Ishikawa (cell line): ENCODE measurements at regions not wholly inside any gene's neighbourhood (a gene's known extent, or its start where the extent isn't known, plus 50 kb on each side); places are given as distances from the start of the nearest gene placed in this dataset.

ENCODE experiments used
- CEBPB ChIP-seq: IDR thresholded peaks from 2 replicates; pipeline ENCODE4 v1.6.1; 2012
- CREB1 ChIP-seq: IDR thresholded peaks from 2 replicates; pipeline ENCODE4 v1.6.1; 2012; ENCODE audit warnings: low read depth
- EGR1 ChIP-seq: IDR thresholded peaks from 2 replicates; pipeline ENCODE4 v1.6.1; 2012
- EP300 ChIP-seq: IDR thresholded peaks from 2 replicates; pipeline ENCODE4 v1.6.1; 2012; ENCODE audit warnings: borderline replicate concordance
- FOXM1 ChIP-seq: IDR thresholded peaks from 2 replicates; pipeline ENCODE4 v1.6.1; 2012; ENCODE audit warnings: low read depth, borderline replicate concordance
- NFIC ChIP-seq: IDR thresholded peaks from 2 replicates; pipeline ENCODE4 v1.6.1; 2012
- RAD21 ChIP-seq: IDR thresholded peaks from 2 replicates; pipeline ENCODE4 v1.6.1; 2012; ENCODE audit warnings: low read depth
- TAF1 ChIP-seq: IDR thresholded peaks from 2 replicates; pipeline ENCODE4 v1.6.1; 2012; ENCODE audit warnings: low read depth, mild to moderate bottlenecking
- TCF12 ChIP-seq: IDR thresholded peaks from 2 replicates; pipeline ENCODE4 v1.6.1; 2012; ENCODE audit warnings: low read depth
- TEAD4 ChIP-seq: IDR thresholded peaks from 2 replicates; pipeline ENCODE4 v1.6.1; 2012
- YY1 ChIP-seq: IDR thresholded peaks from 2 replicates; pipeline ENCODE4 v1.6.1; 2012; ENCODE audit warnings: low read depth
- ZBTB7A ChIP-seq: IDR thresholded peaks from 2 replicates; pipeline ENCODE4 v1.6.1; 2012; ENCODE audit warnings: low read depth
- TF ChIP-seq, protein P1 (sequence below): IDR thresholded peaks from 2 replicates; pipeline ENCODE4 v1.6.1; 2012
- TF ChIP-seq, protein P2 (sequence below): IDR thresholded peaks from 2 replicates; pipeline ENCODE4 v1.6.1; 2012
- TF ChIP-seq, protein P3 (sequence below): IDR thresholded peaks from 2 replicates; pipeline ENCODE4 v1.6.1; 2012; ENCODE audit warnings: low read depth, mild to moderate bottlenecking

DNA sequence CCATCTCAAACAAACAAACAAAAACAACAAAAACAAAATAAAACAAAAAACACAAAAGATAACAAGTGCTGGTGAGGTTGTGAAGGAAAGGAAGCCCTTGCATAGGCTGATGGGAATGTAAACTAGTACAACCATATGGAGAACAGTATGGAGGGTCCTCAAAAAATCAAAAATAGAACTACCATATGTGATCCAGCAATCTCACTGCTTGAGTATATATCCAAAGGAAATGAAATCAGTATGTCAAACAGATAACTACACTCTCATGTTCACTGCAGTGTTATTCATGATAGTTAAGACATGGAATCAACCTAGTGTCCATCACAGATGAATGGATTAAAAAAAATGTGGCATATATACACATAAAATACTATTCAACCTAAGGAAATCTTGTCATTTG, 395.7 kb upstream of the SLC24A2 start:
- TF ChIP-seq TEAD4 (no peak), YY1 (no peak), EGR1 (no peak), ZBTB7A (no peak), CREB1 (no peak), TCF12 (no peak), RAD21 (no peak)

DNA sequence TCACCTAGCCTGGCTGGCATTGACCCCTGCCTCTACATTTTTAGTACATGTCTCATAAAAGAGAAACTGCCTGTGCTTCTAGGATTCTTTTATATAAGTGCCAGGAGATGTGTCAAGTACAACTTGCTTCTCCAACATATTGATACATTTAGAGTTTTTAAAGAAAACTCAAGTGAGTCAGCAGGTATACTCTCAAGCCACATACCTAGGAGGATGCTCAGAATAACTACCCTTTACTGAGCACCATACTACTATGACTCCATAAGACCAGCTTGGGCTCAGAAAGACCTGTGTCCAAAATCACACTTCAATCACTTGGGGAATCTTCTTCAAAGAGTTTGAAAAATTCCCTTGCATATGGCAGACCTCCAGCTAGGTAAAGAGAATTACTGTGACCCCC, 389.8 kb upstream of the SLC24A2 start:
- TF ChIP-seq YY1 (no peak), EP300 (no peak), CREB1 (no peak), CEBPB (no peak), TAF1 (no peak), TCF12 (no peak), ZBTB7A (no peak), EGR1 (no peak), FOXM1 (no peak), RAD21 (no peak), TEAD4 (no peak), NFIC (no peak)
- TF ChIP-seq, protein P1, sequence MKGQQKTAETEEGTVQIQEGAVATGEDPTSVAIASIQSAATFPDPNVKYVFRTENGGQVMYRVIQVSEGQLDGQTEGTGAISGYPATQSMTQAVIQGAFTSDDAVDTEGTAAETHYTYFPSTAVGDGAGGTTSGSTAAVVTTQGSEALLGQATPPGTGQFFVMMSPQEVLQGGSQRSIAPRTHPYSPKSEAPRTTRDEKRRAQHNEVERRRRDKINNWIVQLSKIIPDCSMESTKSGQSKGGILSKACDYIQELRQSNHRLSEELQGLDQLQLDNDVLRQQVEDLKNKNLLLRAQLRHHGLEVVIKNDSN: no peak
- TF ChIP-seq, protein P2, sequence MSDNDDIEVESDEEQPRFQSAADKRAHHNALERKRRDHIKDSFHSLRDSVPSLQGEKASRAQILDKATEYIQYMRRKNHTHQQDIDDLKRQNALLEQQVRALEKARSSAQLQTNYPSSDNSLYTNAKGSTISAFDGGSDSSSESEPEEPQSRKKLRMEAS: no peak

DNA sequence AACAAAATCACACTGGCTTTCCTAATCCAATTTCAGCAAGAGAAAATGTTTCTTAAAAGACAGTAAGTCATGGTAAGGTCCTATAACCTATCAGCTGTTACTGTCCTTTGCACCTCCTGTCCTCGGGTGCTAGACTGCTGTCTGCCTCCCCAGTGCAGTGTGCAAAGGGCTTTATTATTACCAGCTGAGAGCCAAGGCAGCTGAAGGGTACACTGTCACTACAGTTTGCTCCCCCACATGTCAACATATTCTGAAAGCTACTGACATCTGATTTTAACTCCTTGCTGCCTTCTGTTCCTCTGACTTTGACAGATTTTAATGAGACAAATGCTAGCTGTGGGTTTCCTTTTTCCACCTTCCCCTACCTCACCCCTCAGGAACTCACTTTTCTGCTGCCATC, 389.4 kb upstream of the SLC24A2 start:
- TF ChIP-seq TEAD4 (no peak), CREB1 (no peak), YY1 (no peak), RAD21 (no peak), EGR1 (no peak), CEBPB (no peak), NFIC (no peak), ZBTB7A (no peak), EP300 (no peak)
- TF ChIP-seq, protein P1: no peak

DNA sequence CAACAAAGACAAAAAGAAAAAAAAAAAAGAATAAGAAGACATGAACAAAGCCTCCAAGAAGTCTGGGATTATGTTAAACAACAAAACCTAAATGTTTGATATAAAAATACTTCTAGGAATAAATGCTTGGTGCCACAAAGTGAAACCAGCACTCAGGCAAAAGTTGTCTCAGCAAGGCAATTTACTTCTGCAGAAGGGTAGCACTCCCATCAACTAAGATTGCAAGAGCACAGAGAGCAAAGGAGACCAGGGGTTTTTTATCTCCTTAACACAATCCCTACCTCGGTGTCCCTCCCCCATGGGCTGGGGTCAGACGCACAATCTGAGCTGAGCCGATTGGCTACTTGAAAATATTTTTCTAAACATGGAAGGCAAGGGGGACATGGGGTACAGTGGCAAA, 381.3 kb upstream of the SLC24A2 start:
- TF ChIP-seq ZBTB7A (no peak), CEBPB (no peak), TAF1 (no peak), TCF12 (no peak), EGR1 (no peak)
- TF ChIP-seq, protein P2: no peak
- TF ChIP-seq, protein P1: no peak

DNA sequence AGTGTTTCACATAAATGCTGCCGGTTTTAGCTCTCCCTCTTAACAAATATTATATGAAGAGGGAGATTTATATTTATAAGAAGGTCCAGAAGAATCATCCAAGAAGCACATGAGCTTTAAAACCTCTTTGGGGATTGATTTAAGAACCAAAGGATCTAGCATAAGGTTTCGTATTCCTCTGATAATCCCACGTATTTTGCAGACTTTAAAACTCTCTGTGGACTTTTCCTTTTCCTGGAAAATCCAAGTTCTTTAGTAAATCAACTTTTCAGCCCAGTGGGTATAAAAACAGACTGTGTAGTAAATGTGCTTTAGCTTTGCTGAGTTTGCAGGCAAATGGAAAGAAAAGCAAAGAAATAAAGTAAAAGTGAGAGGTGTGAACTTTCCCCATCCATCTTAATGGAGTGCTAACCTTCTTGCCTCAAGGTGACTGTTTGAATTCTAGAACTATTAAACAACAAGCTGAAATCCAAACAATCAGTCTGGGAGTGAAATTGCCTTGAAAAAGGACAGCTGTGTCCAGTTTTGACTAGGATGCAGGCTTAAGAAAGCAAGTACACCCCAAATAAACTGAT, 363.4 kb upstream of the SLC24A2 start:
- TF ChIP-seq, protein P2: no peak
- TF ChIP-seq TCF12 (no peak), EGR1 (no peak), TEAD4 (no peak)

DNA sequence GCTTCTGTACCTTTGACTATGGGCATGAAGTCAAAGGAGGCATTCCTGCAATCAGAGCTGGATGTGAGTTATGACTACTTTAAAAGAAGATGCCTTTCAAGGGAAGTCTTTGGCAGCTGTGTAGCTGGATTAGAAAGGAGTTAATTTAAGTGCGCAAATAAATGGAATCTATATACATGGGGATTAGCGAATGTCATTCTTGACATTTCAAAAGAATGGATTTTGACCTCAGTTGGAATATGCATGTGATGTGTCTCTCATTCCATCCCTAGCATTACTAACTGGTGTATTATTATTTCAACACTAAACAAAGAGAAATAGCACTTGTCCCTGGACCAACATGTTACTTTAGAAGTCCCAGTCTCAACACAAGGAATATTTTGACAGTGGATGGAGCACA, 359.6 kb upstream of the SLC24A2 start:
- TF ChIP-seq, protein P2: no peak
- TF ChIP-seq TEAD4 (no peak), ZBTB7A (no peak), TAF1 (no peak), YY1 (no peak), EP300 (no peak), CREB1 (no peak), FOXM1 (no peak), TCF12 (no peak), CEBPB (no peak), NFIC (no peak), EGR1 (no peak), RAD21 (no peak)
- TF ChIP-seq, protein P1: no peak
- TF ChIP-seq, protein P3, sequence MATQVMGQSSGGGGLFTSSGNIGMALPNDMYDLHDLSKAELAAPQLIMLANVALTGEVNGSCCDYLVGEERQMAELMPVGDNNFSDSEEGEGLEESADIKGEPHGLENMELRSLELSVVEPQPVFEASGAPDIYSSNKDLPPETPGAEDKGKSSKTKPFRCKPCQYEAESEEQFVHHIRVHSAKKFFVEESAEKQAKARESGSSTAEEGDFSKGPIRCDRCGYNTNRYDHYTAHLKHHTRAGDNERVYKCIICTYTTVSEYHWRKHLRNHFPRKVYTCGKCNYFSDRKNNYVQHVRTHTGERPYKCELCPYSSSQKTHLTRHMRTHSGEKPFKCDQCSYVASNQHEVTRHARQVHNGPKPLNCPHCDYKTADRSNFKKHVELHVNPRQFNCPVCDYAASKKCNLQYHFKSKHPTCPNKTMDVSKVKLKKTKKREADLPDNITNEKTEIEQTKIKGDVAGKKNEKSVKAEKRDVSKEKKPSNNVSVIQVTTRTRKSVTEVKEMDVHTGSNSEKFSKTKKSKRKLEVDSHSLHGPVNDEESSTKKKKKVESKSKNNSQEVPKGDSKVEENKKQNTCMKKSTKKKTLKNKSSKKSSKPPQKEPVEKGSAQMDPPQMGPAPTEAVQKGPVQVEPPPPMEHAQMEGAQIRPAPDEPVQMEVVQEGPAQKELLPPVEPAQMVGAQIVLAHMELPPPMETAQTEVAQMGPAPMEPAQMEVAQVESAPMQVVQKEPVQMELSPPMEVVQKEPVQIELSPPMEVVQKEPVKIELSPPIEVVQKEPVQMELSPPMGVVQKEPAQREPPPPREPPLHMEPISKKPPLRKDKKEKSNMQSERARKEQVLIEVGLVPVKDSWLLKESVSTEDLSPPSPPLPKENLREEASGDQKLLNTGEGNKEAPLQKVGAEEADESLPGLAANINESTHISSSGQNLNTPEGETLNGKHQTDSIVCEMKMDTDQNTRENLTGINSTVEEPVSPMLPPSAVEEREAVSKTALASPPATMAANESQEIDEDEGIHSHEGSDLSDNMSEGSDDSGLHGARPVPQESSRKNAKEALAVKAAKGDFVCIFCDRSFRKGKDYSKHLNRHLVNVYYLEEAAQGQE: no peak

DNA sequence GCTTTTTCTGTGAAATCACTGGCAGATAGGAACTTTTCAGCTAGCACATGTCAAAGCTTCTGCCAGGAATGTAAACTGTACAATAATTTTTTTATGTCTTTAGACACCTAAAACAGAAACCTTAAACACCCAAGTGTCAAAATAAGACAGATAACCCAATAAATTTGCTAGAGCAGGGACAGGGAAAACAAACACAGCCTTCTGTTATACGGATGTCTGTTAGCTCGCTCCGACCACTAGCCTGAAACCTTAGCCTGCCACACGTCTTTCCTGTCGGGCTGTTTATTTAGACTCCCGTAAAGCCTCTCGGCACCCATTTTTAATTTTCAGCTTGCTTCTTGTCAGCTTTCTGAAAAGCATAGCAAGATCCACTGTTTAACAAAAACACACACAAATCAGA, 355.4 kb upstream of the SLC24A2 start:
- TF ChIP-seq TAF1 (no peak), EGR1 (no peak), RAD21 (no peak), CEBPB (no peak), TEAD4 (no peak), FOXM1 (no peak), TCF12 (no peak), YY1 (no peak), CREB1 (no peak), ZBTB7A (no peak), NFIC (no peak), EP300 (no peak)
- TF ChIP-seq, protein P1: no peak
- TF ChIP-seq, protein P2: no peak
- TF ChIP-seq, protein P3: no peak
